ENCODE measurements at regions not wholly inside any gene's neighbourhood (a gene's known extent, or its start where the extent isn't known, plus 50 kb on each side); places are given as distances from the start of the nearest gene placed in this dataset.
A peak's percentile ranks its signal among the peaks of the same experiment; 100 is the strongest.

- intact Hi-C loops (cut with DNase I; ENCODE audit: low total_unique reads) = no loop called here
- Histone ChIP-seq H3K27ac (peak overlapping the region in 2 of 8 donors; percentile 15 to 41), H3K4me1 (no peaks in the 10 kb centered on the region), H3K4me3 (no peak overlapping the region), H3K27me3 (replicated peaks in 1 of 7) (peaks cover 0 to 21% (median 0%) of the 10 kb centered on the region in 7 donors), H3K9me3 (peaks cover 3 to 22% (median 11%) of the 10 kb centered on the region in 8 donors), H3K36me3 (no peaks in the 10 kb centered on the region)
- 70 to 80% (median 73%) methylated on average over 6 of the region's 6 CpGs for WGBS, 5 donors
- DNase-seq = no peak
- TF ChIP-seq POLR2AphosphoS5 (IDR thresholded peaks at IDR 0.05) = no peak
- no peak for TF ChIP-seq CTCF (IDR thresholded peaks at IDR 0.05 in 8 of 11, conservative IDR thresholded peaks at IDR 0.05 in 3 of 11)
- no peak for TF ChIP-seq POLR2A (IDR thresholded peaks at IDR 0.05)
Measured at GRCh38 chr22:47239474-47239860, 477.0 kb downstream of the TBC1D22A start.

- Histone ChIP-seq H3K4me3 (no peak overlapping the region), H3K9me3 (peaks cover 3 to 25% (median 15%) of the 10 kb centered on the region in 8 donors), H3K27me3 (replicated peaks in 1 of 7) (peaks cover 0 to 18% (median 0%) of the 10 kb centered on the region in 7 donors), H3K36me3 (no peaks in the 10 kb centered on the region), H3K27ac (peak overlapping the region in 2 of 8 donors; percentile 34 to 41), H3K4me1 (no peaks in the 10 kb centered on the region)
- intact Hi-C loops (cut with DNase I; ENCODE audit: low total_unique reads) = no loop called here
- no peak for DNase-seq
- WGBS, 5 donors = 61 to 67% (median 64%) methylated on average over 10 of the region's 10 CpGs
- TF ChIP-seq POLR2AphosphoS5 (IDR thresholded peaks at IDR 0.05) (no peak), POLR2A (IDR thresholded peaks at IDR 0.05) (no peak), CTCF (IDR thresholded peaks at IDR 0.05 in 8 of 11, conservative IDR thresholded peaks at IDR 0.05 in 3 of 11) (no peak)
Measured at GRCh38 chr22:47238690-47239473, 476.4 kb downstream of the TBC1D22A start.

- no peak for DNase-seq
- TF ChIP-seq POLR2A (IDR thresholded peaks at IDR 0.05) = no peak
- TF ChIP-seq POLR2AphosphoS5 (IDR thresholded peaks at IDR 0.05) = no peak
- no peak for TF ChIP-seq CTCF (IDR thresholded peaks at IDR 0.05 in 8 of 11, conservative IDR thresholded peaks at IDR 0.05 in 3 of 11)
- intact Hi-C loops (cut with DNase I; ENCODE audit: low total_unique reads) = no loop called here
- Histone ChIP-seq H3K27ac (no peak overlapping the region), H3K4me1 (no peaks in the 10 kb centered on the region), H3K27me3 (replicated peaks in 1 of 7) (peaks cover 0 to 12% (median 0%) of the 10 kb centered on the region in 7 donors), H3K36me3 (no peaks in the 10 kb centered on the region), H3K4me3 (no peak overlapping the region), H3K9me3 (peaks cover 0 to 25% (median 17%) of the 10 kb centered on the region in 8 donors)
- 72 to 85% (median 82%) methylated on average over 7 of the region's 7 CpGs for WGBS, 5 donors
Measured at GRCh38 chr22:47237890-47238480, 475.5 kb downstream of the TBC1D22A start.

- H3K27me3 ChIP-seq (replicated peaks in 1 of 7) = peaks cover 0 to 12% (median 0%) of the 10 kb centered on the region in 7 donors
- intact Hi-C loops (cut with DNase I; ENCODE audit: low total_unique reads) = no loop called here
- no peak overlapping the region for H3K4me3 ChIP-seq
- no peaks in the 10 kb centered on the region for H3K36me3 ChIP-seq
- WGBS, 5 donors = 83 to 89% (median 84%) methylated on average over 1 of the region's 1 CpG
- H3K27ac ChIP-seq = no peak overlapping the region
- H3K9me3 ChIP-seq = peaks cover 0 to 29% (median 21%) of the 10 kb centered on the region in 8 donors
- H3K4me1 ChIP-seq = no peaks in the 10 kb centered on the region
- no peak for DNase-seq
- TF ChIP-seq POLR2A (IDR thresholded peaks at IDR 0.05) (no peak), CTCF (IDR thresholded peaks at IDR 0.05 in 8 of 11, conservative IDR thresholded peaks at IDR 0.05 in 3 of 11) (no peak), POLR2AphosphoS5 (IDR thresholded peaks at IDR 0.05) (no peak)
Measured at GRCh38 chr22:47236718-47237117, 474.3 kb downstream of the TBC1D22A start.

All from spleen (tissue), 11 donors.